Right renal cortex interstitium (tissue), 3 donors: ENCODE measurements at regions not wholly inside any gene's neighbourhood (a gene's known extent, or its start where the extent isn't known, plus 50 kb on each side); places are given as distances from the start of the nearest gene placed in this dataset.
"Not testable (repeated sequence)": the region's sequence is repeated elsewhere in the genome, so short reads cannot be mapped to it uniquely, and the experiment has no call there.

ENCODE experiments used
- DNase-seq, 3 donors: peaks; one replicate each; pipeline ENCODE4 v3.0.0-alpha.2; 2013; ENCODE audit warnings: low read depth in 3 of 3, low spot score in 2 of 3

DNA sequence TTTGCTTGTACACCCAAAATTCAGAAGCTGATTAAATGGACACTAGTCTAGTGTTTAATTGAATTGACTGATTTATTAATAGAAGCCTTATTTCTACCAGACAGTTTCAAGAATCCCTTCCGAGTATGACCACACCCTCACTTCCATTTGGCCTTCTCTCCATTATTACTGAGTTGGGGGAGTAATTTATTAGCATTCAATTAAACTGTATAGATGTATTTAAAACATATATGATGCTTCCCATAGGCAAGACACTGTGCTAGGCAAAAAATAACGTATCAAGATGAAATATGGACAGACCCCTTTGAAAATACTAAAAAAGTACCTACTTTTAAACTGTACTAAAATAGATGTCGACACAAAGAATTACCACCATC lies 112.9 kb upstream of the PHACTR1 start:
- DNase-seq: no peak

DNA sequence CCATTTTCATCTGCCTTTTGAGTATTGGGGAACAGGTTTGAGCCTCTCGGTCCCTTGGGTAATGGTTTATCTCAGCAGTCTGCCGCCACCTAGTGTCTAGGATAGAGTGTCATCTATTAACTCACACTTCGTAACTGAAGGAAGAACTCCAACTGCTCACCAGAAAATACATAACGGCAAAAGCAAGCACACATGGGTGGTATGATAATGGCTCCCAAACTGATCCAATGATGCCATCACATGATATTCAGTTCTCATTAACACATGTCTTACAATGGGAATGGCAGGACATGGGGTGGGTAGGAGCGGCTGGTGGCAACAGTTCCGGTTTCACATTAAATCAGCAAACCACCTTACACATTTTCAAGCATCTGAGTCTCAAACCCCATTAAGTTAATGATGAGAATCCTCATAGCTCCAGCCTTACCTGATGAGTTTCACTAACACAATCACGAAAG lies 110.7 kb upstream of the PHACTR1 start:
- DNase-seq: no peak

DNA sequence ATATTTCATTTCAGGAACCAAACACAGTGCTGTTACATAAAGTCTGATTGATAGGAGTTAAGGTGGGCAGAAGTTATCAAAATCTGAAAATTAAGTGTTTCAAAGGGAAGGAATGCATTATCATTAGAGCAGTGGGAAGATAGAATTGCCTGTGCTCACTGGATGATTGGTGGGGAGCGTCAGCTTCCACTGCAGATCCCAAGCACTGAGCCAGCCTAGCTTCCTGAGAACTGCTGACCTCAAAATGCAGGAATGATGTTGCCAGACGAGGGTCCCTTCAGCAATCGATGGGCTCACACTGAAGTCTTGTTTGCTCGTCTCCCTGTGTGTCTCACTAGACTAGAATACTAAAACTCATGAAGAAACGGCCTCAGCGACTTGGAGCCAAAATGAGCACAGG lies 110.0 kb upstream of the PHACTR1 start:
- DNase-seq: no peak

DNA sequence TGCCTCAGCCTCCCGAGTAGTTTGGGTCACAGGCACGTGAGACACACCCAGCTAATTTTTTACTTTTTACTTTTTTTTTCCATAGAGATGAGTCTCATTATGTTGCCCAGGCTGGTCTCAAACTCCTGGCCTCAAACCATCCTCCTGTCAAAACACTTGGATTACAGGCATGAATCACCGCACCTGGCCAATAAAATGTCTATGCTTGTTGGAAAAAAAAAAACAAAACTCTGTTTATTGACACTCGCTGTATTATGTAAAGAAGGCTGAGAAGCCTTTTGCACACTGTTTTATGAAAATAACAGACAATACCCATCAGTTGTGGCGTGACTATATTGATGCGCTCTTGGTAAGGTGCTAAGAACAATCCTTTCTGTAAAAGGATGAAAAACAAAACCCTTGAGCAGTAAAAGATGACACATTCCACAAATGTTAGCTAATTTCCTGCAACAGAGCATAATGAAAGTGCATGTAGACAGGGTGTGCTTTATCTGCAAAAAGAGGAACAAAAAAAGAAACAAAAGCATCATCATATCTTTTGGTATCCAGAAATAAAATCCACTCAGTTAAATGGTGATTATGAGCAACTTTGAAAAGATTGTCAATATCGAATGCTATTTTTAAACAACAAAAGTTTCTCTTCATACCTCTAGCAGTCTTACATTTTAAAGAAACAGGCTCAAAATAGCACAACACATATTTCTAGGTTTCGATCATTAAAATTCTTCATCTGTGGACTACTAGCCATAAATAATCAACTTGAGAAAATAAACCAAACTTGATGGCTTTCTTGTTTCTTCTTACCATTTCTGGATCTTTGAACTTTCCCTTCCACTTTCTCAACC lies 108.3 kb upstream of the PHACTR1 start:
- no peak for DNase-seq

DNA sequence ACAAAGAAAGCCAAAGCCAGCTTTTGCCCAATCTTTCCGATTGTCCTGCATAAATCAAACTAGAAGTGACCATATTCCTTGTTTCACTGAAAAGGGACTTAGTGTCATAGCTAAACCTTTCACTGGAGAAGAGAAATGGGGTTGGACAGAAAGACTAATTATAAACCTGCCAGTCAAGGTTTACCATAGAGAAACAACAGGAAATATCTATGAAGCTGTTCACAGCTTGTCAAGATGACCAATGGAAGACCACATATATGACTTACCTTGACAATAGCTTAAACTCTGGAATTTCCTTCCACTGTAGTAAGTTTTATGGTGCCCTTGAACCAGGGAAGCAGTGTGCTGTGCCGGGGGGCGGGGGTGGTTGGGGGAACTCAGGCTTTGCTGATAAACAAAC lies 107.7 kb upstream of the PHACTR1 start:
- DNase-seq: no peak

DNA sequence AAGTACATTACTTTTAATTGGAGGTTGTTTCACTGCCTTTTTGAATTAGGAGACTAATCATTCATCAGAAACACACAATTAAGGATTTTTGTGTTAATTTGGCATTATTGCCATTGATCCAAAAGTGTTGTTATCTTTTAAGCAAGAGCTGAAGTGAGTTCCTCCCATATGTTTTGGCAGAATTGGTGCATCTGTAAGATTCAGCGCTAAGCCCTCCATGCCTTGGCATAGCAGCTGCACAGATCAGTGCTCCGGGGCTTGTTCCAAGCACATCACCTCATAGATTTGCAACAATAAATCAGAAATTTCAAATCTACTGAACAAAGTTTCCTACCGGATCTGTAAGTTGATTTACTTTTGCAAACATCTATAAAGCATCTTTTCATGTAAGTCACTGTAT lies 106.8 kb upstream of the PHACTR1 start:
- no peak for DNase-seq

DNA sequence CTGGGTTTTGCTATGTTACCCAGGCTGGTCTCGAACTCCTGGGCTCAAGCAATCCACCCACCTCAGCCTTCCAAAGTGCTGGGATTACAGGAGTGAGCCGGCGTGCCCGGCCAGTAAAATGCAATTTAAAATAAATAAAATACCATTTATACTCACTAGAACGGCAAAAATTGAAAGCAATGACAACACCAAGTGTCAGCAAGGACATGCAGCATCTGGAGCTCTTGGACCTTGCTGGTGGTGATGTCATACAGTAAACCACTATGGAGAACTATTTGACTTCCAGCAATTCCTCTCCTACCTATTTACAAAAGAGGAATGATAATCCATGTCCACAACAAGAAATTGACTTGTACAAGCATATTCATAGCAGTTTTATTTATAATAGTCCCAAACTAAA lies 105.7 kb upstream of the PHACTR1 start:
- DNase-seq: no peak

DNA sequence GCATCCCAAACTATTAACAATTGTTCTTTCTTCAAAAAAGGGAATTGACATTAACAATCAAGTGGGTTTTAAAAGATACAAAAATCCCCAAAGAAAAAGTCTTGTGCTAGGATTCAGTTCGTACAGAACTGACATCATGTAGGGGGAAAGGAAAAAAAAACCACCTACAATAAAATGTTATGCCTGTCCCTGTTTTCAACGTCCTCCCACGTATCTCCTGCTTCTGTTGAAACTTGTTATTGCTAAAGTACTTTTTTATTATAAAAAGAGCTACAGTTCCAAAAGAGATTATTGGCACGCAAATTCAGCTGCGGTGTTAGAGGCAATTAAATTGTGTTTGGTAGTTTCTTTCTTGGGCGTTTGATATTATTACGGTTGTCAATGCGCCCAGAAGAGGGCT lies 102.8 kb upstream of the PHACTR1 start:
- no peak for DNase-seq

DNA sequence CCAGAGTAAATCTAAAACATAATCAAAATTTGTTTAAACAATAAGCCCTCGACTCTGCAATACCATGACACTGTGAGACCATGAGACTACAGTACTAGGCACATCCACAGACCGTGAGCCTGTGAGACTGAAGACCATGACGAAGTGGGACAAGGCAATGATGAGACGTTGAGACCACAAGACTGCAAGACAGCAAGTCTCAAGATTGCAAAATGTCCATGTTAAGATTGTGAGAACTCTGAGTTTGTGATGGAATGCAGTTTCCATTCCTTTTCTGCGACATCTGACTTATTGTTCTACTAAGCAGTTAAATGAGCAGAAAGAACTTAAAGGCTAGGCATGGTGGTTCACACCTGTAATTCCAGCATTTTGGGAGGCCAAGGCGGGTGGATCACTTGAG lies 102.1 kb upstream of the PHACTR1 start:
- no peak for DNase-seq

DNA sequence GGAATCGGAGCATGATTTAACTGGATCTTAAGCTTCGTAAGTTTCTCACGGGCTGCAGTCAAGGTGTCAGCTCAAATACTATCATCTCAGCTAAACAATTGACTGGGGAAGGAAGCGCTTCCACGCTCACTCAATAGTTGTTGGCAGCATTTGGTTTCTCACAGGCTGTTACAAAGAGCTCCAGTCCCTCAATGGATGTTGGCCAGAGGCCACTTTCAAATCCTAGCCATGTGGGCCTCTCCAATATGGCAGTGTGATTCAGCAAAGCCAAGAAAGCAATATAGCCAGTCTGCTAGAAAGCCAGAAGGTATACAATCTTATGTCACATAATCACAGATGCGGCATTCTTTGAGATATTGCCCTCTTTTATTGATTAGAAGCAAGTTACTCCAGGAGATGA lies 98.3 kb upstream of the PHACTR1 start:
- DNase-seq: no peak

DNA sequence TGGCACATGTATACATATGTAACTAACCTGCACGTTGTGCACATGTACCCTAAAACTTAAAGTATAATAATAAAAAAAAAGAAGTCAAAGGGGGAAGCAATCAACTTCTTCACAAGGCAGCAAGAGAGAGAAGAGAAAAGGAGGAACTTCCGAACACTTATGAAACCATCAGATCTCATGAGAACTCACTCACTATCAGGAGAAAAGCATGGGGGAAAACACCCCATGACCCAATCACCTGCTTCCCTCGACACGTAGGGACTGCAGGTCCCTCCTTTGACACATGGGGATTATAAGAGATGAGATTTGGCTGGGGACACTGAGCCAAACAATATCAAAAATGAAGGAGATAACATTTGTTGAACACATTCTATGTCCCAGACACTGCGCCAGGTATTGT lies 94.8 kb upstream of the PHACTR1 start:
- no peak for DNase-seq

DNA sequence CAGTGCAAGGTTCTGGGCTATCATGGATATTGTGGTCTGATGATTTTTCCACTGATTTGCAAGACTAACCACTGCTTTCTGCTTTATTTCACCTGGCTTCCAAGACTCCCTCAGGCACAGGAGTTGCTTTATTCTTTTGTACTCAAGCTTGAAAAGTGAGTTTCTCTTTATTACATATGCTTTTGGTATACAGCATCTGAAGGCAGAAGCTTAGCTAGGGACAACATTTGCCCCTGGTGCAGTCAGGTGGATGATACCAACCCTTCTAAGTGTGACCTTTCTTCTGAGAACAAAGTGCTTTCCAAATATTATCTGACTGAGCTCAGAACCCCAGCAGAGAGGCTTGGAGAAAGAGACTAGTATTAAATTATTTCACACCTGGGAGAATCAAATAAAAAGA lies 94.0 kb upstream of the PHACTR1 start:
- no peak for DNase-seq

DNA sequence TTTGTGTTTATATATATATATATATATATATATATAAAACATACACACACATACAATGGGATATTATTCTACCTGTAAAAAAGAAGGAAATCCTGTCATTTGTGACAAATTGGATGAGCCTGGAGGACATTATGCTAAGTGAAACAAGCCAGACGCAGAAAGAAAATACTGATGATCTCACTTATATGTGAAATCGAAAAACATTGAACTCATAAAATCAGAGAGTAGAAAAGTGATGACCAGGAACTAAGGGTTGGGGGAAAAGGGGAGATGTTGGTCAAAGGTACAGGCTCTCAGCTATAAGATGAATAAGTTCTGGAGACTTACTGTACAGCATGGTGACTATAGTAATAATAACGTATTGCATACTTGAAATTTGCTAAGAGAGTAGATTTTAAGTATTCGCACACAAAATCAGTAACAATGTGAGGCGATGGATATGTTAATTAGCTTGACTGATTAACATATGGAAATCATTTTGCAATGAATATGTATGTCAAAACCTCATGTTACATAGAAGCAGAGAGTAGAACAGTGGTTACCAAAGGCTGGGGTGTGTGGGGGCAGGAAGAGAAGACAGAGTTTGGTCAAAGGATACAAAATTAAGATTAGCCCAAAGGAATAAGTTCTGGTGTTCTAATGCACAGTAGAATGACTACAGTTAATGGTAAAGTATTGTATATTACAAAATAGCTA lies 92.3 kb upstream of the PHACTR1 start:
- no peak for DNase-seq

DNA sequence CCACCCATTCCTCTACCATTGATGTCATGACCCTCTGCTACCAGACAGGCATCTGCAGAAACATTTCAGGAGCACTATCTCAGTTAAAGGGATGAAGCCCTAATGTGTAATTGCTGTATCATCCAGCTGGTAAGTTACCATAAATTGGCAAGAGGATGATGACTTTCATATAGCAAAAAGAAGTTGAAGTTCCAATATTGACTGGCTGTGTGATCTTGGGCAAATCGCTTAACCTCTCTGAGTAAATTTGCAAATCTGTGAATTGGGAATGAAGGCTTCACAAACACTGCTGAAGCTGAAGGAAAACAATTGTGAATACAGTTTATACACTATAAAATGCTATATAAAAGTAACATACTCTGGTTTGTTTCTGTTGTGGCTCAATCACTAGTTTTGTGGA lies 89.5 kb upstream of the PHACTR1 start:
- no peak for DNase-seq

DNA sequence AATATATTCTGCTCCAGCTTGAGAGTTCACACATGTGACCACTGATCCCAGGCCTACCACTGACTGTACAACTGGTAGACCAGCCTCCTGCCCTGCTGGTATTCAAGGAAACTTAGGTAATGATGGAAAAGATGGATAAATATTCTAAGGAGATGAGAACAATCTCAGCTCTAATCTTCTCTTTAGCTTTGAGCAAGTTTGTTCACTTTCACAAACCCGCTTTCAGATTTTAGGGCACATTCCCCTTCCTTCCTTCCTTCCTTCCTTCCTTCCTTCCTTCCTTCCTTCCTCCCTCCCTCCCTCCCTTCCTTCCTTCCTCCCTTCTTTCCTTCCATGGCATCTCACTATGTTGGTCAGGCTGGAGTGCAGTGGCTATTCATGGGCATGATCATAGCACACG lies 88.2 kb upstream of the PHACTR1 start:
- no peak for DNase-seq

DNA sequence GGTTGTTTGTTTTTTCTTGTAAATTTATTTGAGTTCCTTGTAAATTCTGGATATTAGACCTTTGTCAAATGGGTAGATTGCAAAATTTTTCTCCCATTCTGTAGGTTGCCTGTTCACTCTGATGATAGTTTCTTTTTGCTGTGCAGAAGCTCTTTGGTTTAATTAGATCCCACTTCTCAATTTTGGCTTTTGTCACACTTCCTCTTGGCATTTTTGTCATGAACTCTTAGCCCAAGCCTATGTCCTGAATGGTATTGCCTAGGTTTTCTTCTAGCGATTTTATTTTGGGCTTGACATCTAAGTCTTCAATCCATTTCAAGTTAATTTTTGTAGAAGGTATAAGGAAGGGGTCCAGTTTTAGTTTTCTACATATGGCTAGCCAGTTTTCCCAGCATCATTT lies 82.8 kb upstream of the PHACTR1 start:
- not testable (repeated sequence) for DNase-seq

DNA sequence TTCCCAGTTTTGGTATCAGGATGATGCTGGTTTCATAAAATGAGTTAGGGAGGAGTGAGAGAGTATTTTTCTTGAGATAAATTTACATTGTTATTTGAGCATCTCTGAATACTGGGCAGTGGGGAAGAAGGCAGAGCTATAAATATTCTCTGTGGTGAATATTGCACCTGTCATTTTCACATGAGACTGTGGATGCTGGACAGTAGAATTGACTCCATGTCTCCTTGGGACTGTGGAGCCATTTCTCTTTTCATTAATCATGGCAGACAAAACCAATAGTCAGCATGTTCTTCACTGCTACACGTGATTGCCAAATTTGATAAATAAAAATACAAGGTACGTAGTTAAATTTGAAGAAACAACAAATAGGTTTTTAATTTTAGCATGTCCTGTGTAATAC lies 81.2 kb upstream of the PHACTR1 start:
- DNase-seq: no peak

DNA sequence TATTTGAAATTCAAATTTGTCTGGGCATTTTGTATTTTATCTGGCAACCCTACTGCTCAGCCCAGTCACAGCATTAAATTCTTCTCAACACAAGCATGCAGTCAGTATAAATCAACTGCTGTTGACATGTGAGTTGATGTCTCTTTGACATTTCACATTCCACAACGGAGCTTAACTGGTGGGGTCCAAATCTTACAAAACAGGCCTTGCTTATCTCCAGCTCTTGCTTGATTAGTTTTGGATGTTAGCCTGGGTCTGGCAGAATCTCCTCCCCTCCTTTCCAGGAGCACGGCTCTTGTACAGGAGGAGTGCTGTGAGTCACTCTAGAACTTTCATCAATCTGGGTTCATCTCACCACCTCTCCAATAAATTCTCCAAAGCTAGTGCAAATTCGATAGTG lies 80.8 kb upstream of the PHACTR1 start:
- DNase-seq: no peak

DNA sequence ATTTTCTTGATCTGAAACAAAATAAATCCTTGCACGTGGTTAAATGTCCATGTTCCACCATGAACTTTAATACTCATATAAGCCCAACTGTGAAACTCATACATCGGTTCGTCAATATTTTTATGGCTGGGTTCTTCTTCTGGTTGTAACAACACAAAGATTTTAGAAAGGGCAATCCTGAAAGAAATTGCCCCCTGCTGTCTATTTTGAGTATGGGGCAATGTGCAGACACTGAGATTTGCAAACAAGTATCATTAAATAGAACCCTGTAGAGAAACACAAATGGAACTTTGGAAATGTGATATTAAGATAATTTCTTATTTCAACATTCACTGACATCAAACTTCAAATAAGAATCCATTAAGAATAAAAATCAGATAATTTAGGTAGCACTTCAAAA lies 80.2 kb upstream of the PHACTR1 start:
- no peak for DNase-seq

DNA sequence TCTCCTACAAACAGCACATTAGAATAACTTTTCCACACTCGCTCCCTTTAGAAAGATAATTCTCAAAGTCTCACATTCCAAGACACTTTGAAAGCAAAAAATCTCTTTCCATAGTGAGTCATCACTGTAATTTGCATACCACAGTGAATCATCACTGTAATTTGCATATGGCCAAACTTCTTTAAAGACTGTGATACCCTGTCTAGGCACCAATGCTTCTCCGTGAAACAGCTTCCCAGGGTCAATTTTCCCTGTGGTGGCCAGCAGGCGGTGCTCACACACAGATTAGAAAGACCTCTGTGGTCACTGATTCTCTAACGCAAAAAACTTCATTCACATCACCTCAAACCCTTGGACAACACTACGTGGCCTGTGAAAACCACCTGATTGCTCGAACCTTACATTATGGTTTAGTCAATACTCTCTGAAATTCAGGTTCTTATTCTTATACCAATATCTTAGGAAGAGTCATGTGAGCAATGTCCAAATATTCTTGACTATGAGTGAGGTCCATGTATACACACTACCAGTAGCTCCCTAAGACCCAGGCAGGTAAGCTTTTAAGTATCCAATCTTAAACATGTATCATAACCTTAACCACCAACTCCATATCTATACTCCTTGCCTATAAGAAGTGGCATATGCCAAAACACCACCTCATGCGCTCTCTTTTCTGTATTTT lies 78.5 kb upstream of the PHACTR1 start:
- DNase-seq: peak in 2 of 3 donors; percentile 7 to 8

DNA sequence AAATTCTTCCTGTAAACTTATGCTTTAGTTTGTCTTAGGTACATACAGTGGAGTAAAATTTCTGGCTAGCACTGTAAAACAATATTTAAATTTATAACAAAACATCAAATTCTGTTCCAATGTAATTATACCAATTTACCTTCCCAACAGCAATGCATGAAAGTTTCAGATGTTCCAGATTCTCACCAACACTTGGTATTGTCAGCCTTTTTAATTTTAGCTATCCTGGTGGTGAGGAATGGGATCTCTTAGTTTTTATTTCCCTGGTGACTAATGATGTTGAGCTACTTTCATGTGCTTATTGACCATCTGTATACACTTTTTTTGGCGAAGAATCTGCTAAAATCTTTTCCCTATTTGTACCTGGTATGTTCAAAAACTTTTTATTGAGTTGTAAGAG lies 76.1 kb upstream of the PHACTR1 start:
- no peak for DNase-seq

DNA sequence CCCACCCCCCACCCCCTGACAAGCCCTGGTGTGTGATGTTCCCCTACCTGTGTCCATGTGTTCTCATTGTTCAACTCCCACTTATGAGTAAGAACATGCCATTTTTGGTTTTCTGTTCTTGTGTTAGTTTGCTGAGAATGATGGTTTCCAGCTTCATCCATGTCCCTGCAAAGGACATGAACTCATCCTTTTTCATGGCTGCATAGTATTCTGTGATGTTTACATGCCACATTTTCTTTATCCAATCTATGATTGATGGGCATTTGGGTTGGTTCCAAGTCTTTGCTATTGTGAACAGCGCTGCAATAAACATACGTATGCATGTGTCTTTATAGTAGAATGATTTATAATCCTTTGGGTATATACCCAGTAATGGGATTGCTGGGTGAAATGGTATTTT lies 74.8 kb upstream of the PHACTR1 start:
- not testable (repeated sequence) for DNase-seq
